Caco-2 (cell line): ENCODE measurements at regions not wholly inside any gene's neighbourhood (a gene's known extent, or its start where the extent isn't known, plus 50 kb on each side); places are given as distances from the start of the nearest gene placed in this dataset.

Experiments
- BruUV-seq: library from RNA; stranded (reverse); fragments of 400-500 nt; replicated peaks from 2 replicates; lab custom pipeline; 2021; lab: Mats Ljungman, UMichigan
- CTCF ChIA-PET: fragments of 300-600 bp; sonication (Branson Sonifier 250); formaldehyde crosslinking; loops from one replicate; lab custom pipeline; 2022; ENCODE audit warnings: antibody characterized with exemption; lab: Charles Lee
- POLR2A ChIA-PET: fragments of 300-600 bp; sonication (Branson Sonifier 250); formaldehyde crosslinking; loops from one replicate; lab custom pipeline; 2022; ENCODE audit warnings: antibody characterized with exemption; lab: Charles Lee
- DNase-seq, 2 experiments: peaks; one replicate each; pipeline versions ENCODE4 v3.0.0 to v3.0.0-alpha.2; 2020 to 2022
- H3K27me3 ChIP-seq: replicated peaks from 2 replicates; pipeline ENCODE4 v1.6.0; 2011; ENCODE audit warnings: low read length; ENCODE audit not compliant: control insufficient read depth, insufficient read depth
- H3K36me3 ChIP-seq: 2 replicates; pipeline ENCODE4 v1.5.1; 2011; ENCODE audit warnings: low read length; ENCODE audit not compliant: control insufficient read depth, insufficient read depth
- H3K4me1 ChIP-seq: fragments of 250-450 bp; sonication (Bioruptor Pico); 2 replicates; pipeline ENCODE4 v1.5.1; 2020; ENCODE audit warnings: mild to moderate bottlenecking
- H3K4me3 ChIP-seq: 2 replicates; pipeline ENCODE4 v1.5.1; 2011; ENCODE audit warnings: low read depth, mild to moderate bottlenecking, control low read depth, low read length
- H3K9me3 ChIP-seq: fragments of 250-450 bp; sonication (Bioruptor Pico); 2 replicates; pipeline ENCODE4 v1.5.1; 2020; ENCODE audit warnings: mild to moderate bottlenecking, moderate library complexity
- H3K27ac Mint-ChIP-seq: one replicate; pipeline ENCODE4 v1.8.0; 2022; ENCODE audit warnings: mixed read lengths; ENCODE audit not compliant: unreplicated experiment
- H3K27me3 Mint-ChIP-seq: one replicate; pipeline ENCODE4 v1.8.0; 2022; ENCODE audit warnings: mixed read lengths; ENCODE audit not compliant: insufficient read depth, unreplicated experiment
- H3K36me3 Mint-ChIP-seq: one replicate; pipeline ENCODE4 v1.8.0; 2022; ENCODE audit warnings: mild to moderate bottlenecking, mixed read lengths; ENCODE audit not compliant: insufficient read depth, unreplicated experiment
- H3K4me1 Mint-ChIP-seq: one replicate; pipeline ENCODE4 v1.8.0; 2022; ENCODE audit warnings: low read depth, mixed read lengths; ENCODE audit not compliant: unreplicated experiment
- H3K4me3 Mint-ChIP-seq: one replicate; pipeline ENCODE4 v1.8.0; 2022; ENCODE audit warnings: mild to moderate bottlenecking, moderate library complexity, mixed read lengths; ENCODE audit not compliant: unreplicated experiment
- H3K9me3 Mint-ChIP-seq: one replicate; pipeline ENCODE4 v1.8.0; 2022; ENCODE audit warnings: mixed read lengths; ENCODE audit not compliant: unreplicated experiment
- CTCF ChIP-seq, 2 experiments: fragments of 200-600 bp in 1 of 2; IDR thresholded peaks; 1 replicate in 1 of 2; 2 replicates in 1 of 2; pipeline versions ENCODE4 v1.5.1 to v1.8.0; 2011 to 2022; ENCODE audit warnings: antibody characterized with exemption in 1 of 2, control low read depth in 1 of 2, inconsistent platforms in 1 of 2, low read depth in 1 of 2, low read length in 1 of 2, mild to moderate bottlenecking in 1 of 2, moderate library complexity in 1 of 2; ENCODE audit not compliant: insufficient read depth in 1 of 2, severe bottlenecking in 1 of 2, unreplicated experiment in 1 of 2
- intact Hi-C: fragments of 100-400 bp; cut with micrococcal nuclease; formaldehyde crosslinking; loops from one replicate; pipeline ENCODE4 v1.10.0; 2022; ENCODE audit not compliant: unreplicated experiment

- Histone ChIP-seq H3K9me3 (no peaks in the 10 kb centered on the region), H3K27me3 (no peaks in the 10 kb centered on the region), H3K36me3 (no peaks in the 10 kb centered on the region), H3K4me3 (no peak overlapping the region), H3K4me1 (no peaks in the 10 kb centered on the region; the same call in 1 of the 2 replicates)
- POLR2A ChIA-PET = no interaction called here
- intact Hi-C loops = no loop called here
- H3K36me3 Mint-ChIP-seq = no peaks in the 10 kb centered on the region
- CTCF ChIA-PET = no interaction called here
- peaks cover 6% of the 10 kb centered on the region for H3K27me3 Mint-ChIP-seq
- BruUV-seq = no TSS peak
- peaks cover 8% of the 10 kb centered on the region for H3K4me1 Mint-ChIP-seq
- no peak for DNase-seq
- H3K4me3 Mint-ChIP-seq = no peak overlapping the region
- TF ChIP-seq CTCF (IDR thresholded peaks at IDR 0.05; ENCODE audit: insufficient read depth in 1 of 2, low read depth in 1 of 2, low read length in 1 of 2, severe bottlenecking in 1 of 2, unreplicated experiment in 1 of 2) = no peak
- H3K27ac Mint-ChIP-seq = no peak overlapping the region
- H3K9me3 Mint-ChIP-seq = peaks cover 8% of the 10 kb centered on the region
Observed at GRCh38 chr2:219706823-219707281, 79.4 kb downstream of the SLC4A3 start.

- no TSS peak for BruUV-seq
- CTCF ChIA-PET = interaction anchor here (1.2 kb wide), 1 partner anchor 18 kb away, joined by 3 read pairs; no protein-coding TSS in a partner anchor
Observed at GRCh38 chr2:219707496-219708285, 80.3 kb downstream of the SLC4A3 start.

GRCh38 chr2:219709331-219709761, 81.9 kb downstream of the SLC4A3 start:
- Histone ChIP-seq H3K9me3 (peaks cover 8% of the 10 kb centered on the region), H3K36me3 (no peaks in the 10 kb centered on the region), H3K4me1 (no peaks in the 10 kb centered on the region), H3K4me3 (no peak overlapping the region), H3K27me3 (no peaks in the 10 kb centered on the region)
- no peak for DNase-seq
- no peak overlapping the region for H3K27ac Mint-ChIP-seq
- H3K36me3 Mint-ChIP-seq = peaks cover 5% of the 10 kb centered on the region
- H3K9me3 Mint-ChIP-seq = peaks cover 27% of the 10 kb centered on the region
- no TSS peak for BruUV-seq
- H3K27me3 Mint-ChIP-seq = peaks cover 6% of the 10 kb centered on the region
- H3K4me1 Mint-ChIP-seq = no peaks in the 10 kb centered on the region
- H3K4me3 Mint-ChIP-seq = no peak overlapping the region
- CTCF ChIA-PET = no interaction called here
- no peak for TF ChIP-seq CTCF (IDR thresholded peaks at IDR 0.05; ENCODE audit: insufficient read depth in 1 of 2, low read depth in 1 of 2, low read length in 1 of 2, severe bottlenecking in 1 of 2, unreplicated experiment in 1 of 2)
- POLR2A ChIA-PET = no interaction called here
- intact Hi-C loops = no loop called here

More at GRCh38 chr2:219707496-219708285, 80.3 kb downstream of the SLC4A3 start:
- Mint-ChIP-seq H3K27me3 (peaks cover 6% of the 10 kb centered on the region), H3K4me1 (peaks cover 7% of the 10 kb centered on the region), H3K9me3 (peaks cover 16% of the 10 kb centered on the region), H3K4me3 (no peak overlapping the region), H3K36me3 (no peaks in the 10 kb centered on the region), H3K27ac (no peak overlapping the region)
- DNase-seq = no peak
- no peaks in the 10 kb centered on the region; the same call in 1 of the 2 replicates for H3K4me1 ChIP-seq
- no peak for TF ChIP-seq CTCF (IDR thresholded peaks at IDR 0.05; ENCODE audit: insufficient read depth in 1 of 2, low read depth in 1 of 2, low read length in 1 of 2, severe bottlenecking in 1 of 2, unreplicated experiment in 1 of 2)
- intact Hi-C loops = no loop called here
- H3K9me3 ChIP-seq = no peaks in the 10 kb centered on the region
- POLR2A ChIA-PET = no interaction called here
- no peak overlapping the region for H3K4me3 ChIP-seq
- H3K27me3 ChIP-seq = no peaks in the 10 kb centered on the region
- no peaks in the 10 kb centered on the region for H3K36me3 ChIP-seq
